HG03196 (cell line): ENCODE measurements at regions not wholly inside any gene's neighbourhood (a gene's known extent, or its start where the extent isn't known, plus 50 kb on each side); places are given as distances from the start of the nearest gene placed in this dataset.
"Not testable (repeated sequence)": the region's sequence is repeated elsewhere in the genome, so short reads cannot be mapped to it uniquely, and the experiment has no call there.

Experiments used
- ATAC-seq: cut with Tn5 transposase; IDR thresholded peaks from one replicate; pipeline ENCODE4 v1.9.1; 2021; ENCODE audit not compliant: unreplicated experiment

DNA sequence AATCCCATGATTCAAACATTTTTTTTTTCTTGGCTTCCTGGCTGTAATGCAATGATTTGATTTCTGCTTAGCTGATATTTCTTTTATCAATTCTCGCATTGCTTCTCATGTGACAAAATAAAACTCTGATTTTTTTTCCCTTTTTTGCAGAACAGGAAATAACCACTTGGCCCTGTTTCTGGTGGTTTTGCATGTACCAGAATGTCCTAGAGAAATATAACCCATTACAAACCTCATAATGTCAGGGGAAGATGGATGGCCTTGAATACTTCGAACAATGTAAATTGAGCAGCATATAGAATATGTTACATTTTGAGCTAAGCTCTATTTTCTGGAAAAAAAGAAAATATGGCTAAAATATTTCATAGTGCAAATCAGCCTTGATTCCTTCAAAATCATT lies 275.6 kb downstream of the RAP2B start:
- no peak for ATAC-seq

DNA sequence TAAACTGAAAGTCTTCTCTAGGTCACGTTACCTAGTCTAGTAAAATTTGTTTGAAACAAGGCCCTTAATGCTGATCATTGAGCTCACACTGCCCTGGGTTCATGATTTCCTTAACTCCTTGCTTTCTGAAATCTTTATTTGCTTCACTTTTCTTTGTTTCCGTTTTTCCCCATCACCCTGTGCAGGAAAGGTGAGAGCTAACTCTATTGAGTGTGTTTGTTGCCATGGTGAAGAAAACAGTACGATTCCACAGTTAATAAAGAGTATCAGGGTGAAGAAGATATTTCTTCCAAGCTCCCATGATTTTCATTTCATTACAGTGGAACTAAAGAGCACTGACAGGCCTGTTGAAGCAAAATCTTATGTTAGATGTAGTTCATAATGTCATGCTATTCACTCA lies 276.2 kb downstream of the RAP2B start:
- ATAC-seq: no peak

DNA sequence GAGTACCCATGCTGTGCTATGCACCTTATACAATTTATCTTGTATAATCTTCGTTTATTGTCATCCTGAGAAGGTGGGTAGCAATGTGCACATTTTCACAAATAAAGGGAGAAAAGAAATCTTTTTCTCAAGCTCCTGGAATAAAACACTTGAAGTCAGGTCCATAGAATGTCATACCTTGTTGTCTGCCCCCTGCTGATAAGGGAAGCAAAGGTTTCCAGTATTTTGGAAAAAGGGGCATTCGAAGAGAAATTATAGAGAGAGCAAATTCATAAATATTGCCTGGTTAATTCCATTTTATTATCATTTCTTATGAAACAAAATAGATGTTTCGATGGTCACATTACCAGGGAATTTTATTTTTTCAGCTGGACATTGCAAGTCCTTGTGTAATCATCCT lies 277.8 kb downstream of the RAP2B start:
- no peak for ATAC-seq

DNA sequence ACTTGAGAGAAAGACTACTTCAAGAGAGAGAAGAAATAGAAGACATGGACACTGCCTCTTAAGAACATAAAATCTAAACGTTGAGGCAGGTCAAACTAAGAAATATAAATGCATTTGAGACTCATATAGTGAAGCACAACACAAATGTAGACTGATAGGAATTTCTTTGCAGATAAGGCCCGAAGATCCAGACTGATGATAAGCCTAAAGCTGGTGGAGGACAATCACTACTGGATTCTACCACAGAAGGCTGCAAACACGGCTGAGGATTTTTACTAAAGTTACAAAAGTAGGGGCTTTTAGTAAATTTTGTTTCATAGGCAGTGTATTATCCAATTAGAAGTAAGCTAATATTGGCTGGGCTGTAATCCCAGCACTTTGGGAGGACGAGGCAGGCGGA lies 278.3 kb downstream of the RAP2B start:
- ATAC-seq: no peak

DNA sequence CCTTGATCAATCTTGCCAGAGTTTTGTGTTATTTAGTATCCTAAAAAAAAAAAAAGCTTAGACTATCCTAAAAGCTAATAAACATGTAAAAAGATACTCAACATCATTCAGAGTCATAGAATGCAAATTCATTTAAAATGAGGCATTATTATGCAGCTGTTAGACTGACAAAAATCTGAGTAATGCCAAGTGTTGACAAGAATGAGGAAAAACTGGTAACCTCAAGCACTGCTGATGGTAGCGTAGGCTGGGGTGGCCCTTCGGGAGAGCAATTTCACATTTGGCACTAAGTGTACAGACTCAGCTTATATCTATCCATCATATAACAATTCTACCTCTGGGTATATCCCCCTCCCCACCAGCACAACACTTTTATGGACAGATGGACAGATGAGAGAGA lies 280.4 kb downstream of the RAP2B start:
- ATAC-seq: no peak

DNA sequence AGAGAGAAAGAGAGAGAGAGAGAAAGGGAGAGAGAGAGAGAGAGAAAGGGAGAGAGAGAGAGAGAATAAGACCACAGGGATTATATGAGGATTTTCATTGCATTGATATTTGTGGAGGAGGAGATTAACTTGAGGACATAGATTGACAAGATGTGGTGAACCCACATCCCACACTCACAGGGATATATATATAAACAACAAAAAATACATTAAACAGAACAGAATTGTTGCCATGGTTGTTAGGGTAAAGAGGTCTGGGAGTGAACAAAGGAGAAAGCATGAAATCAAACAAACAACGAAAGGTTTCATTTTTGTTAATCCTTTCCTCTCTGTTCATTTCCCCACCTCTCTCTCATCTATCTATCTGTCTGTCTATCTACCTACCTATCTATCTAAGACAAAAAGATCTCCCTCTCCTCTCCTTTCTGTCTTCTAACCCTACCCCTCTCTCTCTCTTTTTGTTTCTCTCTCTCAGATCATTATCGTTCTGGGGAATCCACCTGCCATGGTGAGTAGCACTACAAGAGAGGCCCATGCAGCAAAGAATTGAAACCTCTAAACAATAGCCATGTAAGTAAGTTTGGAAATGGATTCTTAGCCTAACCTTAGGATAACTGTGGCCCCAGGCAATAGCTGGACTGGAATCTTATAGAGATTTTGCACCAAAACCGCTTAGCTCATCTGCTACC lies 280.9 kb downstream of the RAP2B start:
- no peak for ATAC-seq

DNA sequence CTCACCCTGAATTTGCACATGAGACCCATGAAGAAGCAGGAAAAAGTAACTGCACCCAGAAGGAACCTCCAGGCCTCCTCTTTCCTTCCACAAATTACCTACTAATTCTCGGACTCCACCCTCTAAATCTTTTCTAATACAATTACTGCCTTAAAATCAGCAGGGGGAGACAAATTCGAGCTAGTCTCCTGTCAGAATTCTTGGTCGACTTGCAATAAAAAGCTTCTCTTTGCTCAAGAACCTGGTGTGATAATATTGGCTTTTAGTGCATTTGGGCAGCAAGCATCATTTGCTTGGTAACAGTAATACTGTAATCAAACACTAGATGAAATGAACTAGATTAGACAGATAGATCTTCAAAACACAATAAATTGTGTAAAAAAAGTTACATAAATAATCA lies 281.9 kb downstream of the RAP2B start:
- no peak for ATAC-seq

DNA sequence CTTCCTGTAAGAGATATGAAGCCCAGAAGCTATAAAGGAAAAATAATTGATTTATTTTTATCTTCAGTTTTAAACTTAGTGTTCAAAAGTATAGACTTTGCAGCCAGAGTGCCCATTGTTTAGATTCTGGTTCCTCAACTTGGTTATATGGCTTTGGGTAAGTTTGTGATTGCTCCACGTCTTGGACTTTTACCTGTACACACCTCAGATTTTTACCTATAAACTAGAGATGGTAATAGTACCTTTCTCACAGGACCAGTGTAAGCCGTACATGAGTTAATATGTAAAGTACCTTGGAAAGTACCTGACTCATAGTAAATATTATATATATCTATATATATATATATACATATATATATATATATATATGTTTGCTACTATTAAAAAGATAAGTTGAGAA lies 283.8 kb downstream of the RAP2B start:
- no peak for ATAC-seq

DNA sequence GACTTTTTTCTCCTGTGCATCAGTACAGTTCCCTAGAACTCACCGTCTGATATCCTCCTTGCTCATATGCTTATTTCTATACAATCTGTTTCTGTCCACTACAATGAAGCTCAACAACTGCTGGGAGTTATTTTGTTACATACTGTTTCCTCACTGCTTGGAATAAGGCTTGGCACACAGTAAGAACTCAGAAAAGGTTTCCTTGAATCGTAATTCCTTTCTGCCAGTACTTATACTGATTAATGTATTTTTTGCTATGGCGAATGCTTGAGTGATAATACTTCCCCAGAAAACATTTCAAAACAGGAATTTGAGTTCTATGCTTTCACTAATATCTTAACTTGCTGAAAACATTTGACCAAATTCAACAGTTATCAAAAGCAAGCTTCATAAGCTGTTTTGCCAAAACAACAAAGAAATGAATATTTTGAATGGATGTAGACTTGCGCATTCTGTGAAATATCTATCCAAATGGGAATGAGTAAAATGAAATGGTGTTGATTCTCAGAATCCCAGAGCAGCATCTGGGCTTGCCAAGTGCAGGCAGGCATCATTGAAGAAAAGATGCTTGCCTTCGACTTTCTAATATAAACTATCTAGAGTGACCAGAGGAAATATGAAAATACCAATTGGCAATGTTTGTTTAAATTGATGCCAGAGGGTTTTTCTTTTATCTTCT lies 286.3 kb downstream of the RAP2B start:
- no peak for ATAC-seq

DNA sequence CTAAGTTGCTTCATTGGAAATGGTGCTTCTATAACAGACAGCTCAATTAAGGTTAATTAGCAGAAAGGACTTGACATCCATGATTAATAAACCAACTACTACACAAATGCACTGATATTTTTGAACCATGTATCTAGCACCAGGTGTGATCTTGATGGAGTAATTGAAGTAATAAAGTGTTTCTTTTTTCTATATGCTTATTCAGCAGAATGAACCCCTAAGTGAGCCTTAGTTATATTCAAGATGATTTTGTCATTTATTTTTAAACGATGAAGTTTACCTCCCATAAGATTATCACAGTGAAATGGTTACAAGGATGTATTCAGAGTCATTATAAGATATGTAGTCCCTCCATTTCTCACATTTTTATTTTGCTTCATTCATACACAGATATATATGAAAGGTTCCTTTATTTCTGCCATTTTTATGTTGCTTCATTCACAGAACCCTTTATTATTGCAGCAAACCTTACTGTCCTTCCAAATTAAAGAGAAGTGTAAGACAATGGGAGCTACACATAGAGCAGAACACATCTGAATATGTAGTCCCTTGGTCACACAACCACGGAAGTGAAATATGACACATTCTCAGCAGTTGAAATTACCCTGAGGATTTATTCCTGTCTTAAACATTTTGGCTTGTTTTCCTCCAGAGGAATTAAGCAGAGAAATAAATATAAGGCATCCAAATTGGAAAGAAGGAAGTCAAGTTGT lies 295.0 kb downstream of the RAP2B start:
- no peak for ATAC-seq

DNA sequence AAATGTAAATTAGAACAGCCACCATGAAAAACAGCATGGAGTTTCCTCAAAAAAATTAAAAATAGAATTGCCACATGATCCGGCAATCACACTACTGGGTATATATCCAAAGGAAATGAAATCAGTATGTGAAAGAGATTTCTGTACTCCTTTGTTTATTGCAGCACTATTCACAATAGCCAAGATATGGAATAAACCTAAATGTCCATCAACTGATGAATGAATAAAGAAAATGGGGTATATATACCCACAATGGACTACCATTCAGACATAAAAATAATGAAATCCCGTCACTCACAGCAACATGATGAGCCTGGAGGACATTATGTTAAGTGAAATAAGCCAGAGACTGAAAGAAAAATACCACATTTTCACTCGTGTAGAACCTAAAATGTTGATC lies 296.9 kb downstream of the RAP2B start:
- no peak for ATAC-seq

DNA sequence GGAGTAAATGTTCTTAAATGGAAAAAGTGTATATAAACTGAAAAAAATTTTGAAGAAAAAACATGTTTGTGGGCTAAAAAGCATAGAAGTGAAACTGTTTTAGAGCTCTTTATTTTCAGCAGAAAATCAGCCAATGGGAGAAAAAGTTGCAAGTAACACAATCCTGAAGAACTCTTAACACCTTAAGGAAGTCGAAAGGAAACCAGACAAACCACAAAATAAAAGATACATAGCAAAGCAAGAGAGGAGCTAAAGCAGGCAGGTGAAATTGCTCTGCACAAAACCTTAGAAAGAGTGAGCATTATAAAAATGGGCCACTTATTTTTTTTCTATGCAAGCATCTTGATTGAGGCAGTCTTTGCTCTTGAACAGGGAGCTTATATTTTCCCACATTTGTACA lies 300.5 kb downstream of the RAP2B start:
- ATAC-seq: no peak

DNA sequence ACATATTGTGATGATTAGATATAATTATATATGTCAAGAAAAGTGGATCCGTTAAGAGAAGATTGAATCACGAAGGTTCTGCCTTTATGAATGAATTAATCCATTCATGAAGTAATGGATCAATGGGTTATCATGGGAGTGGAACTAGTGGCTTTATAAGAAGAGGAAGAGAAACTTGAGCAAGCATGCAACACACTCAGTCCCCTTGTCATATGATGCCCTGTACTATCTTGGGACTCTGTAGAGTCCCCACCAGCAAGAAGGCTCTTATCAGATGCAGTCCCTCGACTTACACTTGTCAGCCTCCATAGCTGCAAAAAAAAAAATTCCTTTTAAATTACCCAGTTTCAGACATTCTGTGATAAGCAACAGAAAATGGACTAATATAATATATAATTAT lies 301.9 kb downstream of the RAP2B start:
- no peak for ATAC-seq

DNA sequence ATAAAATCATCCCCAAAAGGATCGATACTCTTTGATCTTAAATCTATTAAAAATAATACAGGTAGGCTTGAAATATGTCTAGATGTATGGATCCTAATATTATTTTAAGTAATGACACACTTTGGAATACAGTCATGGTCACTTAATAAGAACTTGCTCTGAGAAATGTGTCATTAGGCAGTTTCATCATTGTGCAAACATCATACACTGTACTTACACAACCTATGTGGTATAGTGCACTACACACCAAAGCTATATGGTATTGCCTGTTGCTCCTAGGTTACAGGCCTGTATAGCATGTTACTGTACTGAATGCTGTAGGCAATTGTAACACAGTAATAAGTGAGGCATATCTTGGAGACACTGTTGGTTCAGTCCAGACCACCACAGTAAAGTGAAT lies 307.1 kb downstream of the RAP2B start:
- no peak for ATAC-seq

DNA sequence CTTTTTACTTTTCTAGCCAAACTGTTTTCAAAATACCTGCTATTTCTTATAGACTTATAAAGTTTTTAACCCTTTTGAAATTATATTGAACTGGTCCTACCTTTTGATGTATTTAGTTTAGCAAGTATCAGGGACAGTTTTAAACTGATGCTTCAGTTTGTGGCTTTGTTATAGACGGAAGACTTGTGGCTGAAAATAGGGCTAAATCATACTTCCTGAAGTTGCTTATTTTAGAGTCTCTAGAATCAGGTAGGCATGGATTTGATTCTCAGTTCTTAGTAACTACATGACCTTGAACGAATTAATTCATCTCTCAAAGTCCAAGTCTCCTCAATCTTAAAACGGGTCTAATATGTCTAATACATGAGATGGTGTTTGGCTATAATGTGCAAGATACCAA lies 322.8 kb downstream of the RAP2B start:
- ATAC-seq: no peak

DNA sequence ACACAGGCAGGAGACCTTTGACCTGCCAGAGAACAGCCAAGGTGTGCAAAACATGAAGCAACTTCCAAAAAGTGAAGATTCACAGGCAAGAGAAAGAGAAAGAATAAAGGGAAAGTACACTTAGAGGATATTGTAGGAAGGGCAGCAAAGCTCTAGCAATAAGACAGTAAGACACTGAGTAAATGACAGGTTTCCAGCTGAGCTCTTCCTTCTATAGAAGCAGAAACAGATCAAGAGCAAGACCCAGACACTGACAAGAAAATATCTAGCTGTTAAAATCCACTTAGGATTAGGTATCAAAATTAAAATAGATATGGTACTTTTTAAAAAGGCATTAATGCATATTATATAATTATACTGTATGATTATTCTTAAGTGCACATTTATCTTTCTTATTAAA lies 333.4 kb downstream of the RAP2B start:
- no peak for ATAC-seq

DNA sequence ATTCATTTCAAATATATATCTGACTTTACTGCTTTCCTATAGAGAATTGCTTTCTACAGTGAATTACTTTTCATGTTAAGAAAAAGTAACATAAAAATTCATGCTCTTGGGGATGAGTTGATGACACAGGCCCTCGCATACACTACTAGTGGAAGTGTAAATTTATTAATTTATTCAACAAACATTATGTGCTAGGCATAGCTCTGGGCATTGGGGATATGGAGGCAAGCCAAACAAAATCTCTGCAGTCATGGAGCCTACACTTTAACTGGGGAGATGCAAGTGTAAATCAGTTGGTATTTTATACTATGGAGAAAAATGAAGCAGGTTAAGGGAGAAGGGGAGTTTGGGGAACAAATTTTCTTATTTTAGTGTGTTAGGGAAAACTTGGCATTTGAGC lies 340.7 kb downstream of the RAP2B start:
- ATAC-seq: no peak

DNA sequence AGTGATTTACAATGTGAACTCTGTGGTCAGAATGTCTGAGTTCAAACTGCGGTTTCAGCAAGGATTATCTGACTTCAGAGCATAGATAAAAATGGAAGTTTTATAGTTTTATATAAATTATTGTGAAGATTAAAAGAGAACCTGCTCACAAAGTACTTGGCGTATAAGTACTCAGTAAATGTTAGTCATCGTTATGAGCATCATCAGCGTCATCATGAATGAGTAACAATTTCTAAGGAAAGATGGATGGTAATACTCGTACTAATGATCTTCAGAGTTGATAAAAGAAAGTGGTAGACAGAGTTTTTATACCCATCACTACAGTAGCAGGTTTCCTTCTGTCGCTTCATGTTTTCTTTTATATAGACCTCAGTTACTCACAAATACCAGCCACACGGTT lies 341.8 kb downstream of the RAP2B start:
- no peak for ATAC-seq

DNA sequence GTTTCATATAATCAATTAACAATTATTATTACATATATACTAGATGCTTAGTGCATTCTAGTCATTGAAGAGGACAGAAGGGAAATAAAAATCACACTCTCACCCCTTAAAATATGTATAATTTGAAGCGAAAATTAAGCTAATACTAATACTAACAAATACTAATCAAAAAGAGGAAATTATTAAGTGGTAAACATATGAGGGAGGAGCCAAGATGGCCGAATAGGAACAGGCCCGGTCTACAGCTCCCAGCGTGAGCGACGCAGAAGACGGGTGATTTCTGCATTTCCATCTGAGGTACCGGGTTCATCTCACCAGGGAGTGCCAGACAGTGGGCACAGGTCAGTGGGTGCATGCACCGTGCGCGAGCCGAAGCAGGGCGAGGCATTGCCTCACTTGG lies 344.2 kb downstream of the RAP2B start:
- ATAC-seq: not testable (repeated sequence)

DNA sequence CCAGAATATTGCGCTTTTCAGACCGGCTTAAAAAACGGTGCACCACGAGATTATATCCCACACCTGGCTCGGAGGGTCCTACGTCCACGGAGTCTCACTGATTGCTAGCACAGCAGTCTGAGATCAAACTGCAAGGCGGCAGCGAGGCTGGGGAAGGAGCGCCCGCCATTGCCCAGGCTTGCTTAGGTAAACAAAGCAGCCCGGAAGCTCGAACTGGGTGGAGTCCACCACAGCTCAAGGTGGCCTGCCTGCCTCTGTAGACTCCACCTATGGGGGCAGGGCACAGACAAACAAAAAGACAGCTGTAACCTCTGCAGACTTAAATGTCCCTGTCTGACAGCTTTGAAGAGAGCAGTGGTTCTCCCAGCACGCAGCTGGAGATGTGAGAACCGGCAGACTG lies 344.7 kb downstream of the RAP2B start:
- not testable (repeated sequence) for ATAC-seq

DNA sequence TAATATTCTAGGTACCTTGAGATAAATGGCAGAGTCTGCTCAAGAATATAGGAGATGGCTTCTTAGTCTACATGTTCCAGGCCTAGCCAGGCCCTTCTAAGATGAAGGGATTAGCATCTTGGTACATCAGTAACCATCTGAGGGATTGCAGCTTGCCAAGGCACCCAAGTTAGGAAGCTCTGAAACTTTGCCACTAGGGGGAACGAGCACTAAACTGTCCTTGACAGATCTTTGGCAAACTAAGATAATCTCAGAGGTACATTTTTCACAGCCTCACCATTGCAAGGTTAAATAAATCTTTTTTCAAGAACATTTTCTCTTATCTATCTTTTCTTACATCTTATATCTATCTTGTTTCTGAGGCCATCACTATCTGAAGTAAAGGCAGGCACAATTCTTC lies 351.2 kb downstream of the RAP2B start:
- no peak for ATAC-seq

DNA sequence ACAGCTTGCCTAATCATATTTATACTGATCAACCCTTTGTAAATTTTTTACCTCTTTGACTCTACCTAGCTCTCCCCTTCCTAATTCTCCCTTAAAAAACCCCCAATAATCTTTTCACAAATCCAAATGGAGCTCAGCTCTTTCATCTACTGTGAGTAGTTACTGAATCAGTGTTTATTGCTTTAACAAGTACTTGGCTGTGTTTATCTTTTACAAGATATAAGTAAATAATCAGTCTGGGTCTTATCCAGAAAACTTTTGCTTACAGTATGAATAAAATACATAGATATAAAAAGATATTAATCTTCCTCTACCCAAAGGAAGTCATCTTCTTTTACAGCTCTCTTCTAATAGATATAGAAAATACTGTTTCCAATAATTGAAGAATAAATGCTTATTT lies 366.4 kb downstream of the RAP2B start:
- ATAC-seq: no peak
